Spleen (tissue), 7 donors: ENCODE measurements at regions not wholly inside any gene's neighbourhood (a gene's known extent, or its start where the extent isn't known, plus 50 kb on each side); places are given as distances from the start of the nearest gene placed in this dataset.
"Not testable (repeated sequence)": the region's sequence is repeated elsewhere in the genome, so short reads cannot be mapped to it uniquely, and the experiment has no call there.

Experiments used
- POLR2A ChIP-seq, 3 donors: fragments of 450-650 bp; IDR thresholded peaks; one replicate each; pipeline ENCODE4 v1.5.1; 2017; ENCODE audit warnings: antibody characterized with exemption in 3 of 3, mild to moderate bottlenecking in 1 of 3
- TF ChIP-seq, protein P1 (sequence below), 11 experiments: fragments of 200-600 bp in 7 of 11; fragments of 450-650 bp in 4 of 11; sonication (generic) in 4 of 11; IDR thresholded peaks in 8 of 11; conservative IDR thresholded peaks in 3 of 11; 1 replicate in 7 of 11; 2 replicates in 4 of 11; pipeline versions ENCODE4 v1.4.0 to v1.8.0; 2016 to 2021; ENCODE audit warnings: antibody characterized with exemption in 11 of 11, inconsistent platforms in 4 of 11, mild to moderate bottlenecking in 1 of 11
- donor health status: DM: no; HTN: no; CAD: no; lungs with moderate emphysema.
- donor health status: DM: no; HTN: no; CAD: no.
- donor health status: DM: no; HTN: no; CAD: no.

- TF ChIP-seq POLR2A (IDR thresholded peaks at IDR 0.05), result not testable (repeated sequence)
- TF ChIP-seq, protein P1, sequence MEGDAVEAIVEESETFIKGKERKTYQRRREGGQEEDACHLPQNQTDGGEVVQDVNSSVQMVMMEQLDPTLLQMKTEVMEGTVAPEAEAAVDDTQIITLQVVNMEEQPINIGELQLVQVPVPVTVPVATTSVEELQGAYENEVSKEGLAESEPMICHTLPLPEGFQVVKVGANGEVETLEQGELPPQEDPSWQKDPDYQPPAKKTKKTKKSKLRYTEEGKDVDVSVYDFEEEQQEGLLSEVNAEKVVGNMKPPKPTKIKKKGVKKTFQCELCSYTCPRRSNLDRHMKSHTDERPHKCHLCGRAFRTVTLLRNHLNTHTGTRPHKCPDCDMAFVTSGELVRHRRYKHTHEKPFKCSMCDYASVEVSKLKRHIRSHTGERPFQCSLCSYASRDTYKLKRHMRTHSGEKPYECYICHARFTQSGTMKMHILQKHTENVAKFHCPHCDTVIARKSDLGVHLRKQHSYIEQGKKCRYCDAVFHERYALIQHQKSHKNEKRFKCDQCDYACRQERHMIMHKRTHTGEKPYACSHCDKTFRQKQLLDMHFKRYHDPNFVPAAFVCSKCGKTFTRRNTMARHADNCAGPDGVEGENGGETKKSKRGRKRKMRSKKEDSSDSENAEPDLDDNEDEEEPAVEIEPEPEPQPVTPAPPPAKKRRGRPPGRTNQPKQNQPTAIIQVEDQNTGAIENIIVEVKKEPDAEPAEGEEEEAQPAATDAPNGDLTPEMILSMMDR (IDR thresholded peaks at IDR 0.05 in 8 of 11, conservative IDR thresholded peaks at IDR 0.05 in 3 of 11), result not testable (repeated sequence)
Observed at GRCh38 chr13:81340118-81341069, 999.5 kb upstream of the SPRY2 start.
